ENCODE measurements at regions not wholly inside any gene's neighbourhood (a gene's known extent, or its start where the extent isn't known, plus 50 kb on each side); places are given as distances from the start of the nearest gene placed in this dataset.

GRCh38 chr10:28815681-28816080 is 138.4 kb downstream of the BAMBI start:
- TF ChIP-seq, protein P1, sequence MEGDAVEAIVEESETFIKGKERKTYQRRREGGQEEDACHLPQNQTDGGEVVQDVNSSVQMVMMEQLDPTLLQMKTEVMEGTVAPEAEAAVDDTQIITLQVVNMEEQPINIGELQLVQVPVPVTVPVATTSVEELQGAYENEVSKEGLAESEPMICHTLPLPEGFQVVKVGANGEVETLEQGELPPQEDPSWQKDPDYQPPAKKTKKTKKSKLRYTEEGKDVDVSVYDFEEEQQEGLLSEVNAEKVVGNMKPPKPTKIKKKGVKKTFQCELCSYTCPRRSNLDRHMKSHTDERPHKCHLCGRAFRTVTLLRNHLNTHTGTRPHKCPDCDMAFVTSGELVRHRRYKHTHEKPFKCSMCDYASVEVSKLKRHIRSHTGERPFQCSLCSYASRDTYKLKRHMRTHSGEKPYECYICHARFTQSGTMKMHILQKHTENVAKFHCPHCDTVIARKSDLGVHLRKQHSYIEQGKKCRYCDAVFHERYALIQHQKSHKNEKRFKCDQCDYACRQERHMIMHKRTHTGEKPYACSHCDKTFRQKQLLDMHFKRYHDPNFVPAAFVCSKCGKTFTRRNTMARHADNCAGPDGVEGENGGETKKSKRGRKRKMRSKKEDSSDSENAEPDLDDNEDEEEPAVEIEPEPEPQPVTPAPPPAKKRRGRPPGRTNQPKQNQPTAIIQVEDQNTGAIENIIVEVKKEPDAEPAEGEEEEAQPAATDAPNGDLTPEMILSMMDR (IDR thresholded peaks at IDR 0.05), result no peak
- H3K9ac ChIP-seq (ENCODE audit: insufficient read depth, low read length, poor library complexity, severe bottlenecking), result no peak overlapping the region
- H3K27ac ChIP-seq (ENCODE audit: low read depth in 1 of 2, low read length in 2 of 2), result no peak overlapping the region
- H3K4me1 ChIP-seq (ENCODE audit: control insufficient read depth in 1 of 2, insufficient read depth in 2 of 2, low read length in 2 of 2), result peaks cover 0 to under 1% of the 10 kb centered on the region in 2 donors
- no peaks in the 10 kb centered on the region for H3K79me2 ChIP-seq (ENCODE audit: insufficient read depth, low read length)
- peaks cover 5 to 14% (median 8%) of the 10 kb centered on the region in 7 donors for H3K9me3 Mint-ChIP-seq
- no peak overlapping the region for H3K4me3 Mint-ChIP-seq
- H3K27ac Mint-ChIP-seq, result no peak overlapping the region
- no peaks in the 10 kb centered on the region for H3K36me3 Mint-ChIP-seq
- no peaks in the 10 kb centered on the region for H4K20me1 ChIP-seq (ENCODE audit: insufficient read depth, low read length)
- H3K27me3 Mint-ChIP-seq (ENCODE audit: low read depth in 3 of 3), result peaks cover 3 to 6% (median 4%) of the 10 kb centered on the region in 3 donors
- 97% methylated on average over 37 of the region's 37 CpGs for WGBS (ENCODE audit: insufficient coverage)
- H3K4me3 ChIP-seq (replicated peaks in 1 of 3; ENCODE audit: low read depth in 2 of 3, low read length in 3 of 3), result no peak overlapping the region
- H3K9me3 ChIP-seq (replicated peaks in 1 of 2; ENCODE audit: control insufficient read depth in 1 of 2, insufficient read depth in 1 of 2, low read length in 2 of 2), result no peaks in the 10 kb centered on the region
- intact Hi-C loops (cut with micrococcal nuclease), result no loop called here
- H3K4me1 Mint-ChIP-seq, result no peaks in the 10 kb centered on the region
- no peak for DNase-seq
- H2AFZ ChIP-seq (ENCODE audit: insufficient read depth, low read depth, low read length, poor library complexity, severe bottlenecking), result no peak overlapping the region
- no peaks in the 10 kb centered on the region for H3K27me3 ChIP-seq (ENCODE audit: control insufficient read depth in 2 of 2, insufficient read depth in 2 of 2, low read length in 2 of 2)
- no peaks in the 10 kb centered on the region for H3K36me3 ChIP-seq (replicated peaks in 1 of 2; ENCODE audit: control insufficient read depth in 1 of 2, insufficient read depth in 2 of 2, low read length in 2 of 2)
- no peak overlapping the region for H3K4me2 ChIP-seq (replicated peaks; ENCODE audit: extremely low read depth, low read length, poor library complexity, severe bottlenecking)

GRCh38 chr10:28822719-28823464 is 145.6 kb downstream of the BAMBI start:
- no peaks in the 10 kb centered on the region for H4K20me1 ChIP-seq (ENCODE audit: insufficient read depth, low read length)
- no peak overlapping the region for H3K27ac Mint-ChIP-seq
- H3K4me2 ChIP-seq (replicated peaks; ENCODE audit: extremely low read depth, low read length, poor library complexity, severe bottlenecking), result no peak overlapping the region
- H3K9ac ChIP-seq (ENCODE audit: insufficient read depth, low read length, poor library complexity, severe bottlenecking), result no peak overlapping the region
- H3K79me2 ChIP-seq (ENCODE audit: insufficient read depth, low read length), result no peaks in the 10 kb centered on the region
- no peak overlapping the region for H2AFZ ChIP-seq (ENCODE audit: insufficient read depth, low read depth, low read length, poor library complexity, severe bottlenecking)
- H3K4me1 ChIP-seq (ENCODE audit: control insufficient read depth in 1 of 2, insufficient read depth in 2 of 2, low read length in 2 of 2), result no peaks in the 10 kb centered on the region
- WGBS (ENCODE audit: insufficient coverage), result 79% methylated on average over 7 of the region's 12 CpGs
- no peaks in the 10 kb centered on the region for H3K9me3 ChIP-seq (replicated peaks in 1 of 2; ENCODE audit: control insufficient read depth in 1 of 2, insufficient read depth in 1 of 2, low read length in 2 of 2)
- peaks cover 0 to 3% (median 2%) of the 10 kb centered on the region in 3 donors for H3K27me3 Mint-ChIP-seq (ENCODE audit: low read depth in 3 of 3)
- no peak overlapping the region for H3K4me3 Mint-ChIP-seq
- H3K9me3 Mint-ChIP-seq, result peaks cover 0 to 4% (median 0%) of the 10 kb centered on the region in 7 donors
- H3K4me3 ChIP-seq (replicated peaks in 1 of 3; ENCODE audit: low read depth in 2 of 3, low read length in 3 of 3), result no peak overlapping the region
- intact Hi-C loops (cut with micrococcal nuclease), result no loop called here
- TF ChIP-seq, protein P1 (IDR thresholded peaks at IDR 0.05), result no peak
- H3K27me3 ChIP-seq (ENCODE audit: control insufficient read depth in 2 of 2, insufficient read depth in 2 of 2, low read length in 2 of 2), result no peaks in the 10 kb centered on the region
- no peaks in the 10 kb centered on the region for H3K36me3 Mint-ChIP-seq
- no peak overlapping the region for H3K27ac ChIP-seq (ENCODE audit: low read depth in 1 of 2, low read length in 2 of 2)
- no peak for DNase-seq
- no peaks in the 10 kb centered on the region for H3K36me3 ChIP-seq (replicated peaks in 1 of 2; ENCODE audit: control insufficient read depth in 1 of 2, insufficient read depth in 2 of 2, low read length in 2 of 2)
- no peaks in the 10 kb centered on the region for H3K4me1 Mint-ChIP-seq
